Keratinocyte (primary cell): ENCODE measurements at regions not wholly inside any gene's neighbourhood (a gene's known extent, or its start where the extent isn't known, plus 50 kb on each side); places are given as distances from the start of the nearest gene placed in this dataset.

Experiments
- DNase-seq: peaks from one replicate; pipeline ENCODE4 v3.0.0-alpha.2; 2011; ENCODE audit warnings: low read depth, missing footprints, low spot score
- FAIRE-seq: peaks from 2 replicates; lab custom pipeline; 2011; peaks lifted over from hg19 to GRCh38; lab: Jason Lieb, UNC
- H2AFZ ChIP-seq: 2 replicates; pipeline ENCODE4 v1.6.0; 2012; ENCODE audit warnings: low read length, control low read depth, inconsistent platforms; ENCODE audit not compliant: control insufficient read depth
- H3K27ac ChIP-seq: 2 replicates; pipeline ENCODE4 v1.5.1; 2011; ENCODE audit warnings: low read length; ENCODE audit not compliant: control insufficient read depth, insufficient read depth
- H3K27me3 ChIP-seq: 3 replicates; pipeline ENCODE4 v1.6.0; 2011; ENCODE audit warnings: low read length; ENCODE audit not compliant: control insufficient read depth, insufficient read depth; ENCODE audit errors: extremely low read depth
- H3K36me3 ChIP-seq, 2 experiments: 2 replicates in 1 of 2; 3 replicates in 1 of 2; pipeline ENCODE4 v1.5.1; 2011; ENCODE audit warnings: low read length in 2 of 2, mild to moderate bottlenecking in 1 of 2; ENCODE audit not compliant: control insufficient read depth in 2 of 2, insufficient read depth in 2 of 2; ENCODE audit errors: extremely low read depth in 1 of 2
- H3K4me1 ChIP-seq: 3 replicates; pipeline ENCODE4 v1.5.1; 2011; ENCODE audit warnings: low read length; ENCODE audit not compliant: control insufficient read depth, insufficient read depth; ENCODE audit errors: extremely low read depth
- H3K4me2 ChIP-seq: 3 replicates; pipeline ENCODE4 v1.6.0; 2011; ENCODE audit warnings: low read depth, low read length; ENCODE audit not compliant: control insufficient read depth, insufficient read depth; ENCODE audit errors: extremely low read depth
- H3K4me3 ChIP-seq, 3 experiments: fragments of 200-600 bp in 1 of 3; sonication (generic) in 1 of 3; 2 replicates in 2 of 3; 3 replicates in 1 of 3; pipeline ENCODE4 v1.5.1; 2011 to 2016; ENCODE audit warnings: low read length in 3 of 3, mild to moderate bottlenecking in 3 of 3, control low read depth in 2 of 3, inconsistent platforms in 1 of 3, low read depth in 1 of 3, mixed read lengths in 1 of 3, mixed run types in 1 of 3, moderate library complexity in 1 of 3; ENCODE audit not compliant: control insufficient read depth in 2 of 3, insufficient read depth in 2 of 3; ENCODE audit errors: extremely low read depth in 1 of 3
- H3K79me2 ChIP-seq: 2 replicates; pipeline ENCODE4 v1.6.0; 2012; ENCODE audit warnings: low read length; ENCODE audit not compliant: control insufficient read depth, insufficient read depth
- H3K9ac ChIP-seq: 3 replicates; pipeline ENCODE4 v1.6.0; 2011; ENCODE audit warnings: low read length; ENCODE audit not compliant: control insufficient read depth, insufficient read depth; ENCODE audit errors: extremely low read depth
- H3K9me1 ChIP-seq: 3 replicates; pipeline ENCODE4 v1.6.0; 2011; ENCODE audit warnings: low read length; ENCODE audit not compliant: control insufficient read depth, insufficient read depth; ENCODE audit errors: extremely low read depth
- H3K9me3 ChIP-seq: 2 replicates; pipeline ENCODE4 v1.5.1; 2012; ENCODE audit warnings: low read depth, low read length; ENCODE audit not compliant: control insufficient read depth
- H4K20me1 ChIP-seq: 3 replicates; pipeline ENCODE4 v1.6.0; 2011; ENCODE audit warnings: low read length; ENCODE audit not compliant: control insufficient read depth, insufficient read depth; ENCODE audit errors: extremely low read depth
- EZH2 ChIP-seq: IDR thresholded peaks from one replicate; pipeline ENCODE4 v1.6.1; 2012; ENCODE audit warnings: inconsistent platforms, mild to moderate bottlenecking, low read length, moderate library complexity
- dilution Hi-C: fragments of 300-500 bp; cut with MboI; formaldehyde crosslinking; loops from one replicate; pipeline ENCODE4 v1.7.0; 2020; ENCODE audit warnings: low sequenced_read_pairs; ENCODE audit not compliant: extremely low pct_ligation_motif_present
- TF ChIP-seq, protein P1 (sequence below), 3 experiments: IDR thresholded peaks in 1 of 3; conservative IDR thresholded peaks in 1 of 3; optimal IDR thresholded peaks in 1 of 3; 2 replicates in 2 of 3; 3 replicates in 1 of 3; pipeline versions ENCODE3 to v1.5.1; 2011; ENCODE audit warnings: low read length in 3 of 3, mild to moderate bottlenecking in 3 of 3, moderate library complexity in 2 of 3, control low read depth in 1 of 3, inconsistent platforms in 1 of 3; ENCODE audit not compliant: insufficient read depth in 2 of 3; ENCODE audit errors: extremely low read depth in 1 of 3

GRCh38 chr5:130568791-130569190, 596.3 kb downstream of the HINT1 start:
- Histone ChIP-seq H3K27me3 (no peaks in the 10 kb centered on the region), H4K20me1 (no peaks in the 10 kb centered on the region), H2AFZ (no peak overlapping the region), H3K4me1 (no peaks in the 10 kb centered on the region), H3K9me3 (no peaks in the 10 kb centered on the region), H3K4me3 (no peak overlapping the region), H3K9me1 (no peaks in the 10 kb centered on the region), H3K4me2 (no peak overlapping the region), H3K9ac (no peak overlapping the region), H3K36me3 (no peaks in the 10 kb centered on the region), H3K27ac (no peak overlapping the region), H3K79me2 (no peaks in the 10 kb centered on the region)
- no peak for FAIRE-seq
- DNase-seq, result no peak
- TF ChIP-seq, protein P1, sequence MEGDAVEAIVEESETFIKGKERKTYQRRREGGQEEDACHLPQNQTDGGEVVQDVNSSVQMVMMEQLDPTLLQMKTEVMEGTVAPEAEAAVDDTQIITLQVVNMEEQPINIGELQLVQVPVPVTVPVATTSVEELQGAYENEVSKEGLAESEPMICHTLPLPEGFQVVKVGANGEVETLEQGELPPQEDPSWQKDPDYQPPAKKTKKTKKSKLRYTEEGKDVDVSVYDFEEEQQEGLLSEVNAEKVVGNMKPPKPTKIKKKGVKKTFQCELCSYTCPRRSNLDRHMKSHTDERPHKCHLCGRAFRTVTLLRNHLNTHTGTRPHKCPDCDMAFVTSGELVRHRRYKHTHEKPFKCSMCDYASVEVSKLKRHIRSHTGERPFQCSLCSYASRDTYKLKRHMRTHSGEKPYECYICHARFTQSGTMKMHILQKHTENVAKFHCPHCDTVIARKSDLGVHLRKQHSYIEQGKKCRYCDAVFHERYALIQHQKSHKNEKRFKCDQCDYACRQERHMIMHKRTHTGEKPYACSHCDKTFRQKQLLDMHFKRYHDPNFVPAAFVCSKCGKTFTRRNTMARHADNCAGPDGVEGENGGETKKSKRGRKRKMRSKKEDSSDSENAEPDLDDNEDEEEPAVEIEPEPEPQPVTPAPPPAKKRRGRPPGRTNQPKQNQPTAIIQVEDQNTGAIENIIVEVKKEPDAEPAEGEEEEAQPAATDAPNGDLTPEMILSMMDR (optimal IDR thresholded peaks at IDR 0.05 in 1 of 3, IDR thresholded peaks at IDR 0.05 in 1 of 3, conservative IDR thresholded peaks at IDR 0.05 in 1 of 3; ENCODE audit: extremely low read depth in 1 of 3, insufficient read depth in 2 of 3, low read length in 3 of 3), result no peak
- no peak for TF ChIP-seq EZH2
- dilution Hi-C loops, result no loop called here

- Histone ChIP-seq H3K79me2 (no peaks in the 10 kb centered on the region), H3K9me1 (no peaks in the 10 kb centered on the region), H3K4me1 (peaks cover 3% of the 10 kb centered on the region), H3K36me3 (no peaks in the 10 kb centered on the region), H3K9me3 (no peaks in the 10 kb centered on the region), H4K20me1 (no peaks in the 10 kb centered on the region), H2AFZ (no peak overlapping the region), H3K27me3 (no peaks in the 10 kb centered on the region), H3K9ac (no peak overlapping the region), H3K27ac (no peak overlapping the region), H3K4me2 (no peak overlapping the region), H3K4me3 (no peak overlapping the region)
- TF ChIP-seq EZH2, result no peak
- TF ChIP-seq, protein P1 (optimal IDR thresholded peaks at IDR 0.05 in 1 of 3, IDR thresholded peaks at IDR 0.05 in 1 of 3, conservative IDR thresholded peaks at IDR 0.05 in 1 of 3; ENCODE audit: extremely low read depth in 1 of 3, insufficient read depth in 2 of 3, low read length in 3 of 3), result peak in 1 of 3 experiments; percentile 3
- dilution Hi-C loops, result no loop called here
- no peak for FAIRE-seq
- DNase-seq, result no peak
These were observed 609.6 kb downstream of the HINT1 start for GRCh38 chr5:130555429-130555828.
